ENCODE measurements at regions not wholly inside any gene's neighbourhood (a gene's known extent, or its start where the extent isn't known, plus 50 kb on each side); places are given as distances from the start of the nearest gene placed in this dataset.
"Not testable (repeated sequence)": the region's sequence is repeated elsewhere in the genome, so short reads cannot be mapped to it uniquely, and the experiment has no call there.

DNA sequence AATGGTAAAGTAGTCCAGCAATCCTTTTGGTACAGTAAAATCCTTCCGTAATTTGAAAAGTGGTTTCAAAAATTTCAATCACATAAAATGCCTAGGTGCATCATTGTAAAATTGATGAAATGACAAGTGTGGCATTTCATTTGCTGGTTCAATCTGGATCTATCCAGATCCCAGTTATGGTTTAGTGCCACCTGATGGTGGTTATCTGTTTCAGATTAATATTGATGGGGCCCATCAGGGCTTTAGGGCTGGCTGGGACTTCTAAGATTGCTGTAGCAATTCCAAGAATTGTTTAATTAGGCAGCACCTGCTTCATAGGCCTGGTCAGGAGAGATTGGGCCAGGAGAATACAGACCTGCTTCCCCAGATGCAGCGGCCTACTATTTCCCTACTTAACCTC, 55.5 kb upstream of the PIK3C3 start:
- DNase-seq (ENCODE audit: low spot score) = no peak

DNA sequence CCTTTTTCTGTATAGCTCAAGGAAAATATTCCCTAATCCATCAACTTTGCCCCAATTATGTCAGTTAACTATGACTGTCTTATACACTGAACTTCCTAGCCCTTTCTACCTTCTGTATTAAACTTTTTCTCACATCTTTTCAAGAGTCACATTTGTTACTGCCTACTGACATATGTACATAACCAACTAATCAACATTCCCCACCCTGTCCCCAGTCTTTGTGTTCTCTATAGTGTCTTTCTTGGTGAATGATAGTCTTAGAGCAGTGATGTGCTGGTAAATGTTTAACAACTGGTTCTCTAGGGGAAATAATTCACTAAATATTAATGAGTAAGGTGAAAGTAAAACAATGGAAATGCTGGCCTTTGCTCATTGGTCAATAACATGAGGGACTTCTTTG, 61.6 kb upstream of the PIK3C3 start:
- DNase-seq (ENCODE audit: low spot score) = no peak

GRCh38 chr18:41887100-41887499, 67.9 kb upstream of the PIK3C3 start:
- no peak for DNase-seq (ENCODE audit: low spot score)

GRCh38 chr18:41886126-41886807, 68.8 kb upstream of the PIK3C3 start:
- no peak for DNase-seq (ENCODE audit: low spot score)

DNA sequence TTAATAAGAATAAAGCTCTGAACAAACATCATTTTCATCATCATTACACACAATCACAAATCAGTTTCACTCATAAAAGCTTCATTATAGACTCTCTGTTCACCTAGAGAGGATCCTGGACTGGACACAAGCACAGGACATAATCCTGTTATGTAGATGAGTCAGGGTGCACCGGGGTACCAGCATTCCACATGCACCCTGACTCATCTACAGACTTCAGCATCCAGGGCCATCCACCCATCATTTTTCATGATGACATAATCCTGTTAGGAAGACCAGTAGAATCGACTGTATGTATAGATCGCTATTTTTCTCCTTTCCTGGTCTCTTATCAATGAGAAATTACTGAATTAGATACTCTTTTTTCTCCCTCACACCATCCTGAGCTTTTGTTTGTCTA, 73.7 kb upstream of the PIK3C3 start:
- DNase-seq (ENCODE audit: low spot score) = no peak

GRCh38 chr18:41879256-41879655, 75.8 kb upstream of the PIK3C3 start:
- no peak for DNase-seq (ENCODE audit: low spot score)

DNA sequence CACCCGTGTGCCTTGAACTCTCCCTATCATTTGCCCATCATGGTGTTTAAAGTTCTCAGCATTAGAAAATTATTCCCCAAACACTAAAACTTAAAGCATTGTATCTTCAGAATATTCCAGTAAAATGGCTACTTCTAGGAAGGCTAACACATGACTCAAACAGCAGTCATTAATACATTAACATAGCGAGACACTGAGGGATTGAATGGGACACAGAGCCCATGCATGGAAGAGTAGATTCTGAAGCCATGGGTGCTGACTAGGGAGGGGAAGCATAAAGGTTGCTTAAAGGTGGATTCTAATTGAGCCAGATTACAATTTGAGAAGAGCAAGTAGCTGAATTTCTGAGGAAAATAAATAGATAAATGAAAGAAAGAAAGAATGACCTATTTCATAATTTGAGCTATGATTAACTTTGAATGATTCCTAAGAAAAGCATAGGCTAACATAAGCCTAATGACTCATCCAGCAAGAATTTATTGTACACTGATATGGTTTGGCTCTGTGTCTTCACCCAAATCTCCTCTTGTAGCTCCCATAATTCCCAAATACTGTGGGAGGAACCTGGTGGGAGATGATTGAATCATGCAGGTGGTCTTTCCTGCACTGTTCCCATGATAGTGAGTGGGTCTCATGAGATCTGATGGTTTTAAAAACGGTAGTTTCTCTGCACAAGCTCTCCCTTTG, 79.8 kb upstream of the PIK3C3 start:
- DNase-seq (ENCODE audit: low spot score) = no peak

GRCh38 chr18:41873730-41874129, 81.3 kb upstream of the PIK3C3 start:
- DNase-seq (ENCODE audit: low spot score) = no peak

DNA sequence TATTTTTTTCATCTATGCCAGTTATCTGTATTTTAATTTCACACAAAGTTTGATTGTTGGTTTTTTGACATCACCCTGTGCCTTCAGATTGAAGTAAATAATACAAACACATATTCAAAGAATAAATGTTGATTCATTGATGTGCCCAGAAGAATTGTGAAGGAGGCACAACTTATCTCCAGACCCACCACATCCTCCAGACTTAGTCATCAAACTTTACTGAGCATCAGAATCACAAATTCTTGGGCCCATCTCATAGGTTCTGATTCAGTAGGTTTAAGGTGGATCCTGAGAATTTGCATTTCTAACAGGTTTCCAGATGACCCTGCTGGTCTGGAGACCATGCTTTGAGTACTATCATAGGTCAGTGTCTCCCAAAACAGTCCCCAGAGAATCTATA, 82.8 kb upstream of the PIK3C3 start:
- no peak for DNase-seq (ENCODE audit: low spot score)

DNA sequence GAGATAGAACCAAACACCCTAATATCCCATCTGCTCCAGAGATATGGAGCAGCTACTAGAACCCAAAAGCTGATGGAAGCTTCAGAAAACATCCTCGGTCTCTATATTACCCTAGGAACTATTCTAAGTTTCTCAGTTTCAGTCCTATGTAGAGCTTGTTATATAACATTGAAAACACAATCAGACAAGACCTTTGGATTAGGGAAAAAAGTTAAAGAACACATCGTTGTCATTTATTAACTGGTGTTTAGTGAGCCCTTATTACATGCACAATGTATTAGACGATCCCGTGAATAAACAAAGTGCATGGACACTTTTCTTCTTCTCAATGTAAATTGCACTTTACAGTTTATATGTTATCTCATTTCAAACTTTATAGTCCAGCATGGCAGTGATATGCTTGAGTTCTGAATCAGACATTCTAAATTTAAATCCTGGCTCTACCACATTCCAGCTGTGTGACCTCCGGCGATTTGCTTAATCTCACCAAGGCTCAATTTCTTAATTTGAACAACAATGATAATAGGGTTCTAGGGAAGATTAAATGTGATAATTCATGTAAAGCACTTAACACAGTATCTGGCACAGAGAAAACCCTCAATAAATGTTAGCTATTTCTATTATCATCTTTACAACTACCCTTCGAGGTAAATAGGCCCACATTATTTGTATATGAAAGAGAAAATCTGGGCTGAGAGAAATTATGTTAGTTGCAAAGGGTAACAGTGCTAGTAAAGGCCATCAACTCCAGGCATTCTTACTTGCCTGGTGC, 83.6 kb upstream of the PIK3C3 start:
- no peak for DNase-seq (ENCODE audit: low spot score)

DNA sequence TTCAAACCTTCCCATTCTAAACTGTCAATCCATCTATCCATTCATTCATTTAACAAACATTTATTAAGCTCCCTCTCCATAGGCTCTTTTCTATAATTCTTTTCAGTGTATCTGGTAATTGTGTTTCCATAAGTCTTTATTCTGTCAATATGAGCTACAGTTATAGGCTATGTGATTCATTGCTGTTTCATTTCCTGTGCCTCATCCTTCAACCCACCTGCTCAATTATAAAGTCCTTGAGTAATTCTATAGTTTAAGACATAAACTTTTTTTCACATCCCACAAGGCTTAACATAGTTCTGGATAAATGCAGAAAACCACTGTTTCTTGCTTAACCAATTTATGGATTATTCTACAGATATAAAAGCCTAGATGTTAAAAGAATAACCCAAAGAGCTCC, 84.2 kb upstream of the PIK3C3 start:
- DNase-seq (ENCODE audit: low spot score) = no peak

- DNase-seq (ENCODE audit: low spot score) = no peak
These were observed 84.8 kb upstream of the PIK3C3 start for GRCh38 chr18:41870191-41870590.

DNA sequence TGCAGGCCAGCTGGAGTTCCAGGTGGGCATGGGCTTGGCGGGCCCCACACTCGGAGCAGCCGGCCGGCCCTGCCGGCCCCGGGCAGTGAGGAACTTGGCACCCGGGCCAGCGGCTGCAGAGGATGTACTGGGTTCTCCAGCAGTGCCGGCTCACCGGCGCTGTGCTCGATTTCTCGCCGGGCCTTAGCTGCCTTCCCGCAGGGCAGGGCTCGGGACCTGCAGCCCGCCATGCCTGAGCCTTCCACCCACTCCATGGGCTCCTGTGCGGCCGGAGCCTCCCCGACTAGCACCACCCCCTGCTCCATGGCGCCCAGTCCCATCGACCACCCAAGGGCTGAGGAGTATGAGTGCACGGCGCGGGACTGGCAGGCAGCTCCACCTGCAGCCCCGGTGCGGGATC, 89.2 kb upstream of the PIK3C3 start:
- not testable (repeated sequence) for DNase-seq (ENCODE audit: low spot score)

DNA sequence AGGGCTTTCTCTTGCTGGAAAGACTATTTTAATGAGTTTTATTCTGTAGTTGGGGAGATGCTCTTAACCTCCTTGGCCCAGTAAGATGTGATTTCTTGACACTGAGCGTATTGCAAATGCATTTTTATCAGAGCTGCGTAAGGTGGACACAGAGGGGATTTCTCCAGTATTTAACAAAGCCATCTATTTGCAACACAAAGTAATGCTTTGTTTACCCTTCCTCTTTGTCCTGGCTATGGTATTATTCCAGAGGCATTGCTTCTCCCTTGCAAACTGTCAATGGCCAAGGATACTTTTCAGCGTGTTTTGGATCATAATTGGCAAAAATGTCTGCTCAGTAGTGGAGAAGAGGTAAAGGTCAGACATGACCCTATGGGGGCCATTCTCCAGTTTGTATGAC, 90.8 kb upstream of the PIK3C3 start:
- DNase-seq (ENCODE audit: low spot score) = no peak

DNA sequence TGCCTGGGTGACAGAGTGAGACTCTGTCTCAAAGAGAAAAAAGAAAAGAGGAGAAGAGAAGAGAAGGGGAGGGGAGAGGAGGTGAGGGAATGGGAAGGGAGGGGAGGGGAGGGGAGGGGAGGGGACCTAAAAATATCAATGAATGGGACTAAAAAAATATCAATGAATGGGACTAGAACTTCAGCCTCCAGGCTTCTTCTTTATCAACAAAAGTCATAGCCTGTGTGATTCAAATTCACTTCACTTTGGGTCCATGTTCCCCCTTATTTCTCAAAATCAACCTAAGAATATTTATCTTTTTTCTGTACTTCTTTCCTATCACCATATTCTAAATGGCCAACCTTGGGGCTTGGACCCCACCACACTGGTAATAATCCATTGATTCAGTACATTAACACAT, 92.1 kb upstream of the PIK3C3 start:
- no peak for DNase-seq (ENCODE audit: low spot score)

- no peak for DNase-seq (ENCODE audit: low spot score)
These were observed 94.0 kb upstream of the PIK3C3 start for GRCh38 chr18:41860987-41861386.

GRCh38 chr18:41858761-41859555, 96.1 kb upstream of the PIK3C3 start:
- DNase-seq (ENCODE audit: low spot score) = no peak

DNA sequence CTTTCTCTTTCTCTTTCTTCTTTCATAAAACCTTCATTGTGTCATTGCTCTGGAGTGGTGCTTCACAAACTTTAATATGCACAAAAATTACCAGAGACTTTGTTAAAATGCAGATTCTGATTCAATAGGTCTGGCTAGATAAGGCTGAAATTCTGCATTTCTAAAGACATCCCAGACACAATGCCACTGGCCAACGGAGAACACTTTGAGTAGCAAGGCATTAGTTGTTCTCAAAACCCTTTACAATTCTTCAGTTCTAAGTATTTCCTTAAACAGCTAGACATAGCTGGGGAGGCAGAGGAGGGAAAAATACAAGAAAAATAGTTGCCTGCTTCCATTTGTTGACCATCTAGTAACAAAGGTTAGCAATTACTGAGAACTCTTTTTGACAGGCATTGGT, 101.8 kb upstream of the PIK3C3 start:
- no peak for DNase-seq (ENCODE audit: low spot score)

GRCh38 chr18:41850781-41851180, 104.3 kb upstream of the PIK3C3 start:
- DNase-seq (ENCODE audit: low spot score) = no peak

- DNase-seq (ENCODE audit: low spot score) = no peak
These were observed 105.4 kb upstream of the PIK3C3 start for GRCh38 chr18:41849632-41850031.

- DNase-seq (ENCODE audit: low spot score) = no peak
These were observed 109.5 kb upstream of the PIK3C3 start for GRCh38 chr18:41845563-41845962.

DNA sequence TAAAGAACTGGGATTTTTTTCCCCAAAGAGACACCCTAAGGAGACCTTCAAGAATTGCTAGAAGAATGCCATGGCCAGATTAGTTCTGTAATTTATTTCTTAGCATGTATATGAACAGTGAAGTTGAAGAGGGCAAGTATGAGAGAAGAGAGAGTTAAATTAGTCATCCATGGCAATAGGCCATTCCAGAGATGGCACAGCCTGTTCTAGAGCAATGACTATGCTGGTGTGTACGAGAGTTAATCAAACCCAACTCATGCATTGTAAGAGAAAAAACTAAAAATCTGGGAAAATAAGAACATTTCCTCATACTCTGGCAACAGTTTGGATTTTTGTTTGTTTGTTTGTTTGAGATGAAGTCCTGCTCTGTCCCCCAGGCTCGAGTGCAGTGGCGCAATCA, 112.1 kb upstream of the PIK3C3 start:
- DNase-seq (ENCODE audit: low spot score) = no peak

All from HuH-7.5 (cell line).